Tibial artery (tissue), 4 donors: ENCODE measurements at regions not wholly inside any gene's neighbourhood (a gene's known extent, or its start where the extent isn't known, plus 50 kb on each side); places are given as distances from the start of the nearest gene placed in this dataset.
A peak's percentile ranks its signal among the peaks of the same experiment; 100 is the strongest.

ENCODE experiments used
- DNase-seq, 2 donors: peaks; one replicate each; pipeline ENCODE4 v3.0.0-alpha.2; 2019
- H3K27ac ChIP-seq, 2 donors: fragments of 200-600 bp; sonication (generic) in 1 of 2; 1 replicate in 1 of 2; 2 replicates in 1 of 2; pipeline ENCODE4 v1.5.1; 2018 to 2019; ENCODE audit warnings: mild to moderate bottlenecking in 1 of 2
- H3K27me3 ChIP-seq, 2 donors: fragments of 200-600 bp; sonication (generic) in 1 of 2; one replicate each; pipeline versions ENCODE4 v1.5.1 to v1.6.0; 2016 to 2019
- H3K36me3 ChIP-seq, 3 donors: fragments of 200-600 bp; sonication (generic) in 2 of 3; one replicate each; pipeline ENCODE4 v1.5.1; 2016 to 2019; ENCODE audit warnings: mild to moderate bottlenecking in 2 of 3
- H3K4me1 ChIP-seq, 4 donors: fragments of 200-600 bp; sonication (generic) in 2 of 4; 1 replicate in 3 of 4; 2 replicates in 1 of 4; pipeline ENCODE4 v1.5.1; 2016 to 2019
- H3K4me3 ChIP-seq, 2 donors: fragments of 200-600 bp; sonication (generic) in 1 of 2; 1 replicate in 1 of 2; 2 replicates in 1 of 2; pipeline ENCODE4 v1.5.1; 2018 to 2019; ENCODE audit warnings: mild to moderate bottlenecking in 2 of 2
- H3K9me3 ChIP-seq, 3 donors: fragments of 200-600 bp; sonication (generic) in 1 of 3; one replicate each; pipeline ENCODE4 v1.5.1; 2016 to 2019
- intact Hi-C: fragments of 100-400 bp; cut with DNase I; formaldehyde crosslinking; loops from one replicate; pipeline ENCODE4 v1.15.0; 2023; ENCODE audit warnings: low total_unique reads
- TF ChIP-seq, protein P1 (sequence below), 2 experiments: fragments of 200-600 bp in 1 of 2; fragments of 450-650 bp in 1 of 2; IDR thresholded peaks; one replicate each; pipeline ENCODE4 v1.5.1; 2017 to 2019; ENCODE audit warnings: antibody characterized with exemption in 2 of 2, mild to moderate bottlenecking in 1 of 2, moderate library complexity in 1 of 2

DNA sequence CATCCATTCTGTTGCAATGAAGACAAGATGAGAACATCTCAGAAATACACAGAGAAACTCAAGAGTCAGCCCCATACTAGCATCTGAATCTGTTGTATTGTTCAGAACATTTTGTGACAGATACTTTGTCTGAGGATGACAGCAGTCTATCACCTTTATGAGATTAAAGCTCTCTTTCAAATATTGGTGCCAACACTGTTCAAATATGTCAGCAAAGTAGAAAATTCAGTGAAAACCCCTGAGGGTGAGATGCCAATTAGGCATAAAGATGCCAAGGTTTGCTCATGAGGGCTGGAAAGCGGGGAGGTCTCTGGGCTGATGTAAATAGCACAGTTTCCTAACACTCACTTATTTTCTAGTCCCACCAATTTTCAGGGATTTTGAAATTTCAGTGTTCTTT lies 1054.2 kb upstream of the CRIM1 start:
- H3K27me3 ChIP-seq, result no peaks in the 10 kb centered on the region
- intact Hi-C loops, result no loop called here
- H3K4me1 ChIP-seq, result peaks cover 0 to 21% (median 4%) of the 10 kb centered on the region in 4 donors
- no peaks in the 10 kb centered on the region for H3K9me3 ChIP-seq
- no peaks in the 10 kb centered on the region for H3K36me3 ChIP-seq
- H3K4me3 ChIP-seq, result no peak overlapping the region
- no peak for DNase-seq
- TF ChIP-seq, protein P1, sequence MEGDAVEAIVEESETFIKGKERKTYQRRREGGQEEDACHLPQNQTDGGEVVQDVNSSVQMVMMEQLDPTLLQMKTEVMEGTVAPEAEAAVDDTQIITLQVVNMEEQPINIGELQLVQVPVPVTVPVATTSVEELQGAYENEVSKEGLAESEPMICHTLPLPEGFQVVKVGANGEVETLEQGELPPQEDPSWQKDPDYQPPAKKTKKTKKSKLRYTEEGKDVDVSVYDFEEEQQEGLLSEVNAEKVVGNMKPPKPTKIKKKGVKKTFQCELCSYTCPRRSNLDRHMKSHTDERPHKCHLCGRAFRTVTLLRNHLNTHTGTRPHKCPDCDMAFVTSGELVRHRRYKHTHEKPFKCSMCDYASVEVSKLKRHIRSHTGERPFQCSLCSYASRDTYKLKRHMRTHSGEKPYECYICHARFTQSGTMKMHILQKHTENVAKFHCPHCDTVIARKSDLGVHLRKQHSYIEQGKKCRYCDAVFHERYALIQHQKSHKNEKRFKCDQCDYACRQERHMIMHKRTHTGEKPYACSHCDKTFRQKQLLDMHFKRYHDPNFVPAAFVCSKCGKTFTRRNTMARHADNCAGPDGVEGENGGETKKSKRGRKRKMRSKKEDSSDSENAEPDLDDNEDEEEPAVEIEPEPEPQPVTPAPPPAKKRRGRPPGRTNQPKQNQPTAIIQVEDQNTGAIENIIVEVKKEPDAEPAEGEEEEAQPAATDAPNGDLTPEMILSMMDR (IDR thresholded peaks at IDR 0.05), result no peak
- H3K27ac ChIP-seq, result no peak overlapping the region

DNA sequence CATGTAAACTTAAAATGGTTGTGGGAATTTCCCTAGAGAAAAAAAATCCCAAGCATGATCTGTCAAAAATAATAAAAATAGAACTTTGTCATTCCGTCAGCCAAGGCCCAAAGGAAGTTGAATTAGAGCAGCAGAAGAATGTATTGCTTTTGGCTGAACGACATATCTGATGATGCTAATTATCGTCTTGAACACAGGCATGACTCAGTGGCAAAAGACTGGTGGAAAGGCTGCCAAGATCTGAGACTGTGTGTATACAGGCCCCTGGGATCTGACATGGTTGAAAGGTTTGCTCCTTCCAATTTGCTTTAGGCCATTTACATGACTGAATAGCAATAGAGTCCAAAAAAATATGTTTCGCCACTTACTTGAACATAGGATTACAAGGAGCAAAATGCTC lies 1057.1 kb upstream of the CRIM1 start:
- H3K27ac ChIP-seq, result no peak overlapping the region
- H3K9me3 ChIP-seq, result no peaks in the 10 kb centered on the region
- H3K4me3 ChIP-seq, result no peak overlapping the region
- TF ChIP-seq, protein P1 (IDR thresholded peaks at IDR 0.05), result no peak
- intact Hi-C loops, result no loop called here
- peak; percentile 59 to 76 for DNase-seq
- H3K27me3 ChIP-seq, result no peaks in the 10 kb centered on the region
- H3K36me3 ChIP-seq, result no peaks in the 10 kb centered on the region
- peaks cover 0 to 21% (median 4%) of the 10 kb centered on the region in 4 donors for H3K4me1 ChIP-seq

DNA sequence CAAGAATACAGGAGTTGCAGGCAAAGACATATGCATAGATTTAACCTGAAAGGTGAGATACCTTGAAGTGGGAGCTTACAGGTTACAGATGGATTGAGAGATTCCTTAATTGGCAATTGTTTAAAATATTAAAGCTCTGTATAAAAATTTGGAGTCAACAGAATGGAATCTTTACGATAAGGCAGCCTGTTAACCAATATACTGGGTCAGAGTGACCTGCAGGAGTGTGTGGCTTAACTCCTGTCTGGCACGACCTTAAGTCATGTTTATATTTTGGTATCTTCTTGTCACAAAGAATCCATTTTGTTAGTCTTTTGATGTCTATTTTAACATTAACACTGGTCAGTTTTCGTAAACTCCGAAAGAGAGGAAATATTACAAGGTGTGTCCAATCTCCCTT lies 1058.2 kb upstream of the CRIM1 start:
- TF ChIP-seq, protein P1 (IDR thresholded peaks at IDR 0.05), result no peak
- peaks cover 0 to 21% (median 4%) of the 10 kb centered on the region in 4 donors for H3K4me1 ChIP-seq
- no peak overlapping the region for H3K4me3 ChIP-seq
- no peaks in the 10 kb centered on the region for H3K27me3 ChIP-seq
- no peaks in the 10 kb centered on the region for H3K36me3 ChIP-seq
- H3K9me3 ChIP-seq, result no peaks in the 10 kb centered on the region
- no peak overlapping the region for H3K27ac ChIP-seq
- no peak for DNase-seq
- intact Hi-C loops, result no loop called here

DNA sequence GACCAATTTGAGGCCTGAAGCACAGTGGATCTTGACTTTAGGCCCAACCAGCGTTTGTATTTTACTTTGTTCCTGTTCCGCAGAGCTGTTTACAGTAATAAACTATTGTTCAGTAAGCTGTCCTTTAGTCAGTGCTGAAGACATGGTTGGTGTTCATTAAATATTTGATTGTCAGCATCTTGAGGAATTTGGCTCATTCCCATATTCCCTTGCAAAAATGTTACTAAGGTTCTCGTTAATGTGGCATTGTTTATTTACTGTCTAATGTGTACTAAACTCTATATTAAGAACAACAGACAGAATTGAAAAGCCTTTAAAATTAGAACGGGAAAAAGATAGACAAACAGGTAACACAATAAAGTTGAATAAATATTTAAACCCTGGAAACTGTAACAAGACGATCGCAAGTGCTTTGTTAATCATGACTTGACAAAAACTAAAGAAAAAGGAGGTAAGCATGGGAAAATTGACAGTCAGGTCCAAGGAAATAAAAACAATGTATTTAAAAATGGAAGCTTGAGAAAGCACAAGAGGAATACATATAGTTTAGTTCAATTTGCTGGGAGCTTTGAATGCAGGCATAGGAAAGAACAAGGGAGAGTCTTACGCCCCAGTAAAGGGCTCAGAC lies 1060.8 kb upstream of the CRIM1 start:
- no peak overlapping the region for H3K27ac ChIP-seq
- no peaks in the 10 kb centered on the region for H3K36me3 ChIP-seq
- TF ChIP-seq, protein P1 (IDR thresholded peaks at IDR 0.05), result no peak
- H3K9me3 ChIP-seq, result no peaks in the 10 kb centered on the region
- DNase-seq, result no peak
- no peak overlapping the region for H3K4me3 ChIP-seq
- intact Hi-C loops, result no loop called here
- no peaks in the 10 kb centered on the region for H3K27me3 ChIP-seq
- H3K4me1 ChIP-seq, result peaks cover 0 to 21% (median 4%) of the 10 kb centered on the region in 4 donors

DNA sequence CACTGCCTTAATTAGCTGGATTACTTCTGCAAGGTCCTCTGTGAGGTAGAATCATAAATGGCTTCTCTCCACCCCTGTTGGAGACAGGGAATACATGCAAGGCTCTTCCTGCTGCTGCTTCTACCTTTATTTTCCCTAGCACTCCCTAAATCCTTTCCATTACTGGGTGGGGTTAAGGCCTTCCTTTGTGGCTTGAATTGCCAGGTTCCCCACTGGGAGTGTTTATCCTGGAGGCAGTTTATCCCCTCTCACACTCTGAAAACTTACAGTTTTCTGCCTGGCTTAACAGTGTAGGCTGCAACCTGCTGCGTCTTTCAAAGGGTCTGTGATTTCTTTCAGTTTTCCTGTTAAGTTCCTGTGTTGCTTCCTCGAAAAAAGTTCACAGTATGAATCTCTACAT lies 1062.3 kb upstream of the CRIM1 start:
- H3K4me1 ChIP-seq, result peaks cover 0 to 11% (median 2%) of the 10 kb centered on the region in 4 donors
- intact Hi-C loops, result no loop called here

More for the DNA sequence above, 1062.3 kb upstream of the CRIM1 start:
- DNase-seq, result no peak
- Histone ChIP-seq H3K27ac (no peak overlapping the region), H3K27me3 (no peaks in the 10 kb centered on the region), H3K9me3 (no peaks in the 10 kb centered on the region), H3K36me3 (no peaks in the 10 kb centered on the region), H3K4me3 (no peak overlapping the region)
- TF ChIP-seq, protein P1 (IDR thresholded peaks at IDR 0.05), result no peak
